ENCODE measurements at regions not wholly inside any gene's neighbourhood (a gene's known extent, or its start where the extent isn't known, plus 50 kb on each side); places are given as distances from the start of the nearest gene placed in this dataset.

DNA sequence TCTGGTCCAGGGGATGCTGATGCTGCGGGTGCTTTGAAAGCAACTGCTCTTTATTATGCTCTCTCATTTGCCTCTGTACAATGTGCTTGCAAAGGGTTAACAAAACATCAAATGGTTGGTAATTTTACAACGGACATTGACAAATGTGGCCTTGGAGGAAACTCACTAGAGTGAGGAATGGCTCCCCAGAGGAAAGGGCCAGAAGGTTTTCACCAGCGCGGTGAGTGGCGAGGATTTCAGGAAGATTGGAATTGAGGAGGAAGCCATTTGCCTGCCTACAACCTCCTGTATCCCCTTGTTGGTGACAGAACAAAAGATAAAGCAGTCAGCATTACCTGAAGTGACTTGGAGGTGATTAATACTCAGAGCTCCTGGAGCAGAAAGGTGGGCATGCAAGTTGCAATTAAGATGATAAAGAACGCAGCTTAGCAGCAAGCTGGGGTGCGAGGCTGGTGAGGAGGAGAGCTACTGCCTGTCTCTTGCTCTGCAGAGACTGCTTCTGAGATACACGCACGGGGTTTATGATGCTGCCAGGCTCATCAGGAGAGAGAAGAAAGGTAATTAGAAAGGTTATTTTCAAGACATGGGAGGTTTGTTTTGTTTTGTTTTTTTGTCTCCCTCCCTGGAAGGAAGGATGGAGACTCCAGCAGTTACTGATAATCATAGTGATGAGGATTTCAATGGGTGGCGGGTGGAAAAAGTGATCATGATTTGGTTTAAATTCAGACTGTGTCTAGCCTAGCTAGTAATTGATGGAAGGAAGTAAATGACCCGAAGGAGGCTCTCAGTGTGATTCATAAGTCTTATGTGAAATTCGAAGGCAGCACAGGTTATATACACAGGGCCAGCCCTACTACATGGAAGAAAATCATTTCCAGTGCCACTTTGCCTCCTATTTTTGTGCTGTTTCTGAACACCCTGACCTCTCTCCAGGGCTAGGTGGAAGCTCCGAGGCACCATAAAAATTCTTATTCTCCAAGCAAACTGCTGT lies 141.6 kb upstream of the DTNBP1 start:
- ChIA-PET CTCF (no interaction called here), POLR2A (ENCODE audit: unreplicated experiment) (no interaction called here)
- BruUV-seq (replicated peaks): no TSS peak
- Histone ChIP-seq H2AFZ (ENCODE audit: low read length) (no peak overlapping the region), H4K20me1 (ENCODE audit: low read length) (no peaks in the 10 kb centered on the region), H3K4me2 (ENCODE audit: low read length) (no peak overlapping the region), H3F3A (ENCODE audit: low read length, unreplicated experiment) (no peaks in the 10 kb centered on the region), H3K36me3 (ENCODE audit: low read depth, low read length) (no peaks in the 10 kb centered on the region), H3K9me2 (replicated peaks; ENCODE audit: low read length) (no peaks in the 10 kb centered on the region), H3K9me3 (ENCODE audit: low read length) (no peaks in the 10 kb centered on the region), H3K27ac (ENCODE audit: low read length) (no peak overlapping the region), H3K9ac (ENCODE audit: low read length) (no peak overlapping the region), H3K4me3 (ENCODE audit: low read length) (no peak overlapping the region), H3K79me2 (ENCODE audit: low read length) (no peaks in the 10 kb centered on the region), H3K4me1 (ENCODE audit: insufficient read depth, low read length) (no peaks in the 10 kb centered on the region), H3K27me3 (ENCODE audit: low read length) (0 out of 2 replicates have a peak, but pooled peaks cover 4% of the 10 kb centered on the region)
- intact Hi-C loops (cut with micrococcal nuclease): no loop called here
- TF ChIP-seq EZH2phosphoT487 (IDR thresholded peaks at IDR 0.05; ENCODE audit: borderline replicate concordance, low read length) (no peak), EZH2 (IDR thresholded peaks at IDR 0.05; ENCODE audit: low read length, unreplicated experiment) (no peak)
- TF ChIP-seq, protein P1, sequence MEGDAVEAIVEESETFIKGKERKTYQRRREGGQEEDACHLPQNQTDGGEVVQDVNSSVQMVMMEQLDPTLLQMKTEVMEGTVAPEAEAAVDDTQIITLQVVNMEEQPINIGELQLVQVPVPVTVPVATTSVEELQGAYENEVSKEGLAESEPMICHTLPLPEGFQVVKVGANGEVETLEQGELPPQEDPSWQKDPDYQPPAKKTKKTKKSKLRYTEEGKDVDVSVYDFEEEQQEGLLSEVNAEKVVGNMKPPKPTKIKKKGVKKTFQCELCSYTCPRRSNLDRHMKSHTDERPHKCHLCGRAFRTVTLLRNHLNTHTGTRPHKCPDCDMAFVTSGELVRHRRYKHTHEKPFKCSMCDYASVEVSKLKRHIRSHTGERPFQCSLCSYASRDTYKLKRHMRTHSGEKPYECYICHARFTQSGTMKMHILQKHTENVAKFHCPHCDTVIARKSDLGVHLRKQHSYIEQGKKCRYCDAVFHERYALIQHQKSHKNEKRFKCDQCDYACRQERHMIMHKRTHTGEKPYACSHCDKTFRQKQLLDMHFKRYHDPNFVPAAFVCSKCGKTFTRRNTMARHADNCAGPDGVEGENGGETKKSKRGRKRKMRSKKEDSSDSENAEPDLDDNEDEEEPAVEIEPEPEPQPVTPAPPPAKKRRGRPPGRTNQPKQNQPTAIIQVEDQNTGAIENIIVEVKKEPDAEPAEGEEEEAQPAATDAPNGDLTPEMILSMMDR (conservative IDR thresholded peaks at IDR 0.05; ENCODE audit: low read depth, low read length): no peak
- DNase-seq: no peak
- ATAC-seq: no peak

DNA sequence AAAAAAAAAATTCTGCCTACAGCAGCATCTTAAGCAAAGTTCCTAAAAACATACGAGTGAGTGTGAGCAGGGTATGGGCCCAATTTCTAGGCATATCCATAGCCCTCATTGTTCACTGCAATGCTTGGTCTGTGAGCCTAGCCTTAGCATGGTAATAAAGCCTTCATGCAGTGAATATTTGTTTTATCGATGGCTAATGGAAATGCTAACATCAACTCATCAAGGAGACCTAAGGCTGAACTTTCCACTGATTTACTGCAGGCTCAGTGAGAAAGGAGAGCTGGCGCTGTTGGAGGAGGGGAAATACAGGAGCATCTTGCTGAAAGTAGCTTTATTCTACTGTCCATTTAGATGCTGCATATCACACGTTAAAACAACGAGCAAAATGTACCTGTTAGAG lies 139.6 kb upstream of the DTNBP1 start:
- ATAC-seq: no peak
- intact Hi-C loops (cut with micrococcal nuclease): no loop called here
- CTCF ChIA-PET: no interaction called here
- no TSS peak for BruUV-seq (replicated peaks)
- no peaks in the 10 kb centered on the region for H3K36me3 ChIP-seq (ENCODE audit: low read depth, low read length)
- no peak for DNase-seq
- no peaks in the 10 kb centered on the region for H3K9me2 ChIP-seq (replicated peaks; ENCODE audit: low read length)
- TF ChIP-seq EZH2phosphoT487 (IDR thresholded peaks at IDR 0.05; ENCODE audit: borderline replicate concordance, low read length): no peak
- H2AFZ ChIP-seq (ENCODE audit: low read length): no peak overlapping the region
- H3K27me3 ChIP-seq (ENCODE audit: low read length): 0 out of 2 replicates have a peak, but pooled peaks cover 4% of the 10 kb centered on the region
- H3K9ac ChIP-seq (ENCODE audit: low read length): no peak overlapping the region
- H3K27ac ChIP-seq (ENCODE audit: low read length): no peak overlapping the region
- H3K4me1 ChIP-seq (ENCODE audit: insufficient read depth, low read length): no peaks in the 10 kb centered on the region
- POLR2A ChIA-PET (ENCODE audit: unreplicated experiment): no interaction called here
- H3K4me2 ChIP-seq (ENCODE audit: low read length): no peak overlapping the region
- H4K20me1 ChIP-seq (ENCODE audit: low read length): no peaks in the 10 kb centered on the region
- no peaks in the 10 kb centered on the region for H3K79me2 ChIP-seq (ENCODE audit: low read length)
- no peaks in the 10 kb centered on the region for H3F3A ChIP-seq (ENCODE audit: low read length, unreplicated experiment)
- H3K9me3 ChIP-seq (ENCODE audit: low read length): no peaks in the 10 kb centered on the region
- no peak overlapping the region for H3K4me3 ChIP-seq (ENCODE audit: low read length)

DNA sequence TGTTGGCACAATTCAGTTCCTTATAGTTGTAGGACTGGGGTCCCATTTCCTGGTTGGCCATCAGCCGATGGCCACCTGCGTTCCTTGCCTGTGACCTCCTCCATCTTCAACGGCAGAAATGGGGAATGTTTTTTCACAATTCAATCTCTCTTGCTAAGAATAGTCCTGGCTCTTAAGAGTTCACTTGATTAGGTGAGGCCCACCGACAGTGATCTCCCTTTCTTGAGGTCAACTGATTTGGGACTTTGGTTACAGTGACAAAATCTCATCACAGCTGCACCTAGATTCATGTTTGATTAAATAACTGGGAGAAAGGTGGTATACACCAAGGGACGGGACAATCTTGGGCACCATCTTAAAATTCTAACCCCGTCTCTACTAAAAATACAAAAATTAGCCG lies 139.1 kb upstream of the DTNBP1 start:
- Histone ChIP-seq H3K4me3 (ENCODE audit: low read length) (no peak overlapping the region), H3K79me2 (ENCODE audit: low read length) (no peaks in the 10 kb centered on the region), H3K9me2 (replicated peaks; ENCODE audit: low read length) (no peaks in the 10 kb centered on the region), H3K36me3 (ENCODE audit: low read depth, low read length) (no peaks in the 10 kb centered on the region), H4K20me1 (ENCODE audit: low read length) (no peaks in the 10 kb centered on the region), H3K4me2 (ENCODE audit: low read length) (no peak overlapping the region), H3K9ac (ENCODE audit: low read length) (no peak overlapping the region), H2AFZ (ENCODE audit: low read length) (no peak overlapping the region), H3F3A (ENCODE audit: low read length, unreplicated experiment) (no peaks in the 10 kb centered on the region), H3K9me3 (ENCODE audit: low read length) (no peaks in the 10 kb centered on the region), H3K4me1 (ENCODE audit: insufficient read depth, low read length) (no peaks in the 10 kb centered on the region), H3K27me3 (ENCODE audit: low read length) (0 out of 2 replicates have a peak, but pooled peaks cover 4% of the 10 kb centered on the region), H3K27ac (ENCODE audit: low read length) (no peak overlapping the region)
- no peak for TF ChIP-seq EZH2phosphoT487 (IDR thresholded peaks at IDR 0.05; ENCODE audit: borderline replicate concordance, low read length)
- POLR2A ChIA-PET (ENCODE audit: unreplicated experiment): no interaction called here
- CTCF ChIA-PET: no interaction called here
- ATAC-seq: no peak
- no peak for DNase-seq
- intact Hi-C loops (cut with micrococcal nuclease): no loop called here
- BruUV-seq (replicated peaks): no TSS peak
